Suppressor macrophage treated with lipopolysaccharide for 1 hour (primary cell): ENCODE measurements at regions not wholly inside any gene's neighbourhood (a gene's known extent, or its start where the extent isn't known, plus 50 kb on each side); places are given as distances from the start of the nearest gene placed in this dataset.
A peak's percentile ranks its signal among the peaks of the same experiment; 100 is the strongest.
"Not testable (repeated sequence)": the region's sequence is repeated elsewhere in the genome, so short reads cannot be mapped to it uniquely, and the experiment has no call there.

Experiments used
- DNase-seq, 3 donors: peaks; one replicate each; pipeline ENCODE4 v3.0.0-alpha.2; 2020 to 2022

DNA sequence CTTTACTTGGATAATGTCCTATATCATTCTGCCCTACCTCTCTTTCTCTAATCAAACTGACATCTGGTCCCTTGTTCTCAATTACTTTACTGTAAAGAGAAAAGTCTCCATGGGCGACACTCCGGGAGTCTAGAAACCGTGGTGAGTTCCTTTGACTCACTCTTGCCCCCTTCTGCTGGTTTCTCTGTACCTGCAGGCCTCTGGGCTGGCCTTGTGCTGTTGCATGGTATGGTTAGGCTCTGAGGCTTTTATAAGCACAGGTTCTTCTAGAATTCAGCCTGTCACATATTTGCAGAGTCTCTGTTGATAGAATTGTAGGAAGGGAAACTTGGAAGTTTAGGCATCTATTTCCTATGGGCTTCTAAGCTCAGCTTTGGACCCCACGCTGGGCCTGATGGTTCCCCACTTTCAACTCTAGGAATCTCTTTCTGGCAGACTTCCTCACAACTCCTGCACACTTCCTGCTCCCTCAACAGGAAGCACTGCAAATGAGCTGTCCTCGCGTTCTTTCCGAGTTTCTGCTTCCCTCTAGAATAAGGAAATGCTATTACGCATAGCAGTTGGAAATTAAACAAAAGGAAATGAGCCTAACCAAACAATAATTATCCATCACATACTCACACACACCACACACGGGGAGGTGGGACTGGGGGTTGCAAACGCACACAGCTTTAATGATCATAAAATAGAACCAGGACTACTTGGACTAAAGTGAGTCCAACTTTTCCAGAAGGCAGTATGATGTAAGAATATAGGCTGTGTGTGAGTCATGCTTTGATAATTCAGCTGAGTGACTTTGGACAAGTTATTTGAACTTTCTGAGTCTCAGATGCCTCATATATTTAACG lies 683.3 kb downstream of the QKI start:
- peak in 2 of 3 donors; percentile 27 to 45 for DNase-seq

DNA sequence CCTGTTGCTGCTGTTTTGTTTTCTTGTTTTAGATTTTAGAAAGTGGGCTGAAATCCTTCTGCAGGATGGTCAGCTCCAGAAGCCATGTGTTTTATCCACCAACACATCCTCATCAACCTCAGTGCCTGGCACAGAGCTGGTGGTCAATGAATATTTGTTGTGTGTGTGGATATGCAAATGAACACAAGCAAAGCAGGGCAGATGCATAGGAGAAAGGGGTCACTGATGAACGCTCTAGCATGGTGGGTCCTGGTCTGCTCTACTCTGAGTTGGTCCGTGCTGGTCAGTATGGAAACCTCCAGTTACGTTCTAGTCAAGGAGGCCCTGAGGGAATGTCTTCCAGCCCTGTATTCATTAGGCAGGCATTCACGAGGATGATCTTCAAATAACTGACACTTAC lies 682.5 kb downstream of the QKI start:
- DNase-seq = no peak

GRCh38 chr6:164095056-164095455 lies 680.5 kb downstream of the QKI start:
- DNase-seq = no peak

DNA sequence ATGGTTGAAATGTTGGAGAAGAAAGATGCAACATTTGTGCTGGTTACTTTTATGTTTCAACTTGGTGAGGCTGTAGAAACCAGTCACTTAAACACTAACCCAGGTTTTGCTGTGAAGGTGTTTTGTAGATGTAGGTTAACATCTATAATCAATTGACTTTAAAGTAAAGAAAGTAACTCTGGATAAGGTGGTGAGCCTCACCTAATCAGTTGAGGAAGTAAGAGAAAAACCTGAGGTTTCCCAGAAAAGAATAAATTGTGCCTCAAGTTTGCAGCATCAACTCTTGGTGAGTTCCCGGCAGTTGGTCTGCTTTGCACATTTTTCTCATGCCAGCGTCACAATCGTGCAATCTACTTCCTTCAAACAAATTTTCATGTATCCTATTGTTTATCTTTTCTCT lies 673.4 kb downstream of the QKI start:
- no peak for DNase-seq

DNA sequence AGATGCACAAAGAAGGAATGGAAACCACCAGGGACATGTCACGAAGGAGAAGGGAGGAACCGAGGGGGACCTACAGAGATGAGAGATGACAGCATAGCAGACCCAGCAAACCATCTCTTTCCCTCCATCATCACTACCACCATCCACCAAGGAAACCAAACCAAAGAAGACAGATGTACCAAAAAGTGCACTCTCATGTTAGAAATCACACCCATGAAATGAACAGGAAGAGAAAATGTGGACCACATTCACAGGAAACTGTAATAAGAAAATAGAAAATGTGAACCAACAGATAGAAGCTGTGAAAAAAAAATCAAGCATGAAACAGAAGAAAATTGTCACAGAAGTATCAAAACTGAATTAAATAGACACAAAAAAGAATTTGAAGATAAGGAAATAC lies 672.7 kb downstream of the QKI start:
- no peak for DNase-seq

GRCh38 chr6:164086076-164086887 lies 671.8 kb downstream of the QKI start:
- DNase-seq = no peak

- DNase-seq = no peak
Observed at GRCh38 chr6:164085091-164086075, 670.9 kb downstream of the QKI start.

DNA sequence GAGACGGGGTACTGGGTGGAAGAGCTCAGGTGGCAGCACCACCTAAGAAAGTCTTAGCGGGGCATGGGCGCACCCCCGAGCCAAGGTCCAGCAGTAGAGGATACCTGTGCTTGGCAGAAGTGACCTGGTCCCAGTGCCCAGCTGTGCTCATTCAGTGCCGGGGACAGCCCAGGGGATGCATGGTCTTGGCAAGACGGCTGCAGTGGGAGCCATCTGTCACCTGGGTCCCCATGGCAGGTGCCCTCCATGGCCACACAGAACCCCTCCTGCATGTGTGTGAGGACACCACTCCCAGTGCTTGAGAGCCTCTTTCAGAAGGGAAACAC lies 664.7 kb downstream of the QKI start:
- no peak for DNase-seq

- no peak for DNase-seq
Observed at GRCh38 chr6:164078532-164079274, 664.2 kb downstream of the QKI start.

DNA sequence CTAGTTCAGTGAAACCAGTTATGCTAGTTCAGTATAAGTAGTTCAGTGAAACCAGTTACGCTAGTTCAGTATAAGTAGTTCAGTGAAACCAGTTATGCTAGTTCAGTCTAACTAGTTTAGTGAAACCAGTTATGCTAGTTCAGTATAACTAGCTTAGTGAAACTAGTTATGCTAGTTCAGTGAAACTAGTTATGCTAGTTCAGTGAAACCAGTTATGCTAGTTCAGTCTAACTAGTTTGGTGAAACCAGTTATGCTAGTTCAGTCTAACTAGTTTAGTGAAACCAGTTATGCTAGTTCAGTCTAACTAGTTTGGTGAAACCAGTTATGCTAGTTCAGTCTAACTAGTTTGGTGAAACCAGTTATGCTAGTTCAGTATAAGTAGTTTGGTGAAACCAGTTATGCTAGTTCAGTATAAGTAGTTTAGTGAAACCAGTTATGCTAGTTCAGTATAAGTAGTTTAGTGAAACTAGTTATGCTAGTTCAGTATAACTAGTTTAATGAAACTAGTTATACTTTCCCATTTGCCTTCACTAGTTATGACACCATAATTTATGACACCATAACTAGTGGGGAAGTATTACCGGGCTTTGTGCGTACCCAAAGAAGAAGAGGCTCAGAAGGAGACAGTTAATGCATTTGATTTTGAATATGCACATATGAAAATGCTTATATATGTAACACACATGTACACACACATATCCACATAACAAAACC lies 662.5 kb downstream of the QKI start:
- DNase-seq = not testable (repeated sequence)

DNA sequence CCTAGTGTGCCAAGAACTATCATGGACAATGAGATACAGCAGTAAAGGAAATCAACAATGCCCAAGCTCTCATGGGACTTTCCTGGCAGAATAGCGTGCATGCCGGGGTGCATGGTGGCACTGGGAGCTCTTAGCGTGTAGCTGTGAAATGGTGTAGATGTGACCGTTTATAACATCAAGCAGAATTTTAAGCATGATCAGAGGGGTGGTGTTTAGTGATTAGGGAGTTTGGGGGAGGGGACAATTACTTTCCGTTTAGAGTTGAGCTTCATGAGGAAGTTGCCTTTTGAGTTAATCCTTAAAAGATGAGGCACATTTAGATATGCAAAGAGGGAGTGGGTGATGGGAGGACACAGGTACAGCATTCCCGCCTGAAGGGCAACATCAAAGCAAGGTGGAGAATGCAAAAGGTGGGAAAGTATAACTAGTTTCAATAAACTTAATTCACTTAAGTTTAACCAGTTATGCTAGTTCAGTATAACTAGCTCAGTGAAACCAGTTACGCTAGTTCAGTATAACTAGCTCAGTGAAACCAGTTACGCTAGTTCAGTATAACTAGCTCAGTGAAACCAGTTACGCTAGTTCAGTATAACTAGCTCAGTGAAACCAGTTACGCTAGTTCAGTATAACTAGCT lies 661.6 kb downstream of the QKI start:
- no peak for DNase-seq

DNA sequence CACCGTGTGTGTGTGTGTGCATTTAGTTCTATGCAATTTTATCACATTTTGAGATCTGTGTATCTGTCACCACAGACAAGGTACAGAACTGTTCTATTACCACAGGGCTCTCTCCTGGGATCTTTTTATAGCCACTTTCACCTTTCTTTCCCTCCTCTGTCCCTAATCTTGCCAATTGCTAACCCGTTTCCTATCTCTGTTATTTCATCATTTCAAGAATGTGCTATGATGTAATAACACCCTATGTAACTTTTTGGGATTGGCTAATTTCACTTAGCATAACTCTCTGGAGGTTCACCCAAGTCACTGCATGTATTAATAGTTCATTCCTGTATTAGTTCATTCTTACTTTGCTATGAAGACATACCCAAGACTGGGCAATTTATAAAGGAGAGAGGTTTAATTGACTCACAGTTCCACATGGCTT lies 657.7 kb downstream of the QKI start:
- DNase-seq = no peak

- no peak for DNase-seq
Observed at GRCh38 chr6:164069350-164069990, 655.0 kb downstream of the QKI start.

- DNase-seq = no peak
Observed at GRCh38 chr6:164068527-164068926, 654.0 kb downstream of the QKI start.

GRCh38 chr6:164066766-164067165 lies 652.2 kb downstream of the QKI start:
- DNase-seq = no peak

- no peak for DNase-seq
Observed at GRCh38 chr6:164066335-164066734, 651.8 kb downstream of the QKI start.

DNA sequence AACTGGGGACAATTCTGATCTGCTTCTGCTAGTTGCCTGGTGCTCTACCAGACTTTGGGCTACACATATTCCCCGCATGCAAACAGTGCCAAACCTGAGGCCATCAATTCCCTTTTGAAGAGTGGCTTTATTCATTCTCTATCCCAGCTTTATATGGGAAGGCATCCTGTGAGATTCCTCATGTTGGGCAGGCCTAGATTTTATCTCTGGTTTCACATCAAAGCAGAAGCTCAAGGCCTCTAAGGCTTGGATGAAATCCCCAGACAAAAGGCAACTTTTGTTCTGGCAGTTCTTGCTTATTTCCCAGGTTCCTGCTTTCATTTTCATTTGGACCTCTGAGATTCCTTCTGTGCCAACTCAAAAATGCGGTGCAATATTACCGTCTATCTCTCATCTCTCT lies 648.8 kb downstream of the QKI start:
- no peak for DNase-seq

GRCh38 chr6:164062872-164063271 lies 648.4 kb downstream of the QKI start:
- DNase-seq = no peak

DNA sequence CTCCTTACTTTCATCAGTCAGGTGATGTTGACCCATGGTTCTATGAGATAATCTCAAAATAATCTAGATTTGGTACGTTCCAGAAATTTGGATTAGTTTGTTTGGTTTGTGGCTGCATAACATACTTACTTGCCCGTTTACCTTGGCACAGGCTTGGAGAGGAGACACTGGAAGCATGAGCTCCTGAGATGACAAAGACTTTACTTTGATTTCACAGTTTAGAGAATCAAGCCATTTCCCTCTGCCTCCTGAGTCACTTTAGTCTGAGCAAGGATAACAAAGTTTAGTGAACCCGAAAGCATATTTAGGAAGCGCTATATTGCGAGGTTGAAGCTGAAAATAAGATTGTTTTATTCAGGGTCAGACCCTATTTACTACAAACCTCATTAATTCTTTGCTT lies 643.4 kb downstream of the QKI start:
- no peak for DNase-seq

GRCh38 chr6:164051427-164051826 lies 636.9 kb downstream of the QKI start:
- DNase-seq = no peak
